A549 (cell line): ENCODE measurements at regions not wholly inside any gene's neighbourhood (a gene's known extent, or its start where the extent isn't known, plus 50 kb on each side); places are given as distances from the start of the nearest gene placed in this dataset.

Source experiments
- ATAC-seq, 2 experiments: fragments of 200-7000 bp in 1 of 2; fragments of >200 bp in 1 of 2; cut with Nextera tagmentation in 1 of 2; cut with Tn5 transposase in 1 of 2; 3 replicates each; pipeline versions ENCODE4 v1.8.0 to v1.9.1; 2018 to 2020; ENCODE audit warnings: mild to moderate bottlenecking in 1 of 2, moderate library complexity in 1 of 2
- CTCF ChIA-PET: fragments of 300-600 bp; sonication (Branson Sonifier 250); formaldehyde crosslinking; extraction: SDS; loops from one replicate; lab custom pipeline; 2021; ENCODE audit warnings: antibody characterized with exemption, inconsistent platforms; lab: Yijun Ruan, JAX
- POLR2A ChIA-PET: fragments of 350-600 bp; formaldehyde crosslinking; extraction: SDS; loops from one replicate; lab custom pipeline; 2021; ENCODE audit warnings: antibody characterized with exemption, inconsistent platforms; lab: Yijun Ruan, JAX
- DNase-seq, 2 experiments: peaks; one replicate each; pipeline versions ENCODE4 v3.0.0 to v3.0.0-alpha.2; 2011 to 2016; ENCODE audit warnings: low read depth in 1 of 2, low spot score in 1 of 2
- FAIRE-seq: peaks from 2 replicates; lab custom pipeline; 2011; peaks lifted over from hg19 to GRCh38; lab: Jason Lieb, UNC
- H3K27ac ChIP-seq, 2 experiments: fragments of >200 bp; sonication (Bioruptor Twin); formaldehyde crosslinking; 3 replicates each; pipeline ENCODE4 v1.5.1; 2016 to 2017
- H3K4me1 ChIP-seq: fragments of >200 bp; sonication (Bioruptor Twin); formaldehyde crosslinking; 3 replicates; pipeline ENCODE4 v1.6.1; 2016
- H3K4me2 ChIP-seq: fragments of >200 bp; sonication (Bioruptor Twin); formaldehyde crosslinking; 3 replicates; pipeline ENCODE4 v1.6.1; 2016
- H3K4me3 ChIP-seq: fragments of >200 bp; sonication (Bioruptor Twin); formaldehyde crosslinking; 3 replicates; pipeline ENCODE4 v1.5.1; 2016
- H3K9me3 ChIP-seq: fragments of >200 bp; sonication (Bioruptor Twin); formaldehyde crosslinking; 3 replicates; pipeline ENCODE4 v1.6.1; 2016
- ATOH8 ChIP-seq: fragments of 250-450 bp; sonication (Bioruptor Pico); IDR thresholded peaks from 2 replicates; pipeline ENCODE4 v1.5.0; 2020; ENCODE audit warnings: low read depth, mild to moderate bottlenecking, moderate library complexity
- CBX8 ChIP-seq: fragments of 200-600 bp; sonication (generic); IDR thresholded peaks from 2 replicates; pipeline ENCODE4 v1.6.1; 2016
- CHD2 ChIP-seq: fragments of 150-350 bp; IDR thresholded peaks from 2 replicates; pipeline ENCODE4 v1.6.1; 2014; ENCODE audit warnings: low read length; ENCODE audit not compliant: partially characterized antibody
- E2F6 ChIP-seq: IDR thresholded peaks from 2 replicates; pipeline ENCODE4 v1.6.1; 2012; ENCODE audit warnings: low read depth, borderline replicate concordance
- EHF ChIP-seq: fragments of 250-450 bp; sonication (Bioruptor Pico); IDR thresholded peaks from 2 replicates; pipeline ENCODE4 v1.5.0; 2020; ENCODE audit warnings: mild to moderate bottlenecking
- EHMT2 ChIP-seq: fragments of 200-600 bp; sonication (generic); IDR thresholded peaks from 2 replicates; pipeline ENCODE4 v1.6.1; 2016; ENCODE audit warnings: antibody characterized with exemption, low read depth, mild to moderate bottlenecking, moderate library complexity
- ELK1 ChIP-seq: fragments of 150-350 bp; IDR thresholded peaks from 2 replicates; pipeline ENCODE4 v1.6.1; 2014; ENCODE audit warnings: low read depth, mild to moderate bottlenecking, low read length
- EP300 ChIP-seq, 2 experiments: fragments of >200 bp; sonication (Bioruptor Twin); formaldehyde crosslinking; IDR thresholded peaks; 2 replicates in 1 of 2; 3 replicates in 1 of 2; pipeline ENCODE4 v1.6.1; 2016 to 2017
- ESRRA ChIP-seq: fragments of 150-350 bp; IDR thresholded peaks from 2 replicates; pipeline ENCODE4 v1.6.1; 2014; ENCODE audit warnings: mild to moderate bottlenecking, low read length, borderline replicate concordance
- FOSL2 ChIP-seq, 2 experiments: fragments of 450-650 bp in 1 of 2; fragments of >200 bp in 1 of 2; sonication (Bioruptor Twin) in 1 of 2; formaldehyde crosslinking; IDR thresholded peaks; 2 replicates each; pipeline versions ENCODE4 v1.5.0 to v1.6.1; 2016 to 2020; ENCODE audit warnings: mild to moderate bottlenecking in 1 of 2, moderate library complexity in 1 of 2
- HDAC2 ChIP-seq: fragments of 200-600 bp; sonication (generic); IDR thresholded peaks from 2 replicates; pipeline ENCODE4 v1.6.1; 2016
- HES2 ChIP-seq: fragments of >200 bp; sonication (Bioruptor Twin); formaldehyde crosslinking; IDR thresholded peaks from 2 replicates; pipeline ENCODE4 v1.6.1; 2016
- HOXB13 ChIP-seq: fragments of 250-450 bp; sonication (Bioruptor Pico); IDR thresholded peaks from 2 replicates; pipeline ENCODE4 v1.5.0; 2020; ENCODE audit warnings: low read depth, mild to moderate bottlenecking, moderate library complexity
- JUNB ChIP-seq: fragments of >200 bp; sonication (Bioruptor Twin); formaldehyde crosslinking; IDR thresholded peaks from 2 replicates; pipeline ENCODE4 v1.6.1; 2016
- MAZ ChIP-seq: fragments of 150-350 bp; IDR thresholded peaks from 2 replicates; pipeline ENCODE4 v1.6.1; 2014; ENCODE audit warnings: antibody characterized with exemption, low read depth, low read length, borderline replicate concordance
- NFE2L2 ChIP-seq: fragments of 150-350 bp; conservative IDR thresholded peaks from 2 replicates; pipeline ENCODE4 v1.6.1; 2014; ENCODE audit warnings: low read length
- PHF8 ChIP-seq: fragments of 200-600 bp; sonication (generic); IDR thresholded peaks from 2 replicates; pipeline ENCODE4 v1.6.1; 2016; ENCODE audit warnings: low read depth, mild to moderate bottlenecking, antibody characterized with exemption, moderate library complexity, borderline replicate concordance
- POLR2A ChIP-seq: IDR thresholded peaks from 2 replicates; pipeline ENCODE4 v1.6.1; 2012; ENCODE audit warnings: mild to moderate bottlenecking, low read length
- RCOR1 ChIP-seq: fragments of 150-350 bp; IDR thresholded peaks from 2 replicates; pipeline ENCODE4 v1.6.1; 2014; ENCODE audit warnings: antibody characterized with exemption, low read length, low read depth
- REST ChIP-seq: fragments of 200-600 bp; sonication (generic); IDR thresholded peaks from 2 replicates; pipeline ENCODE4 v1.6.1; 2016; ENCODE audit warnings: antibody characterized with exemption, mild to moderate bottlenecking, moderate library complexity
- RFX5 ChIP-seq: fragments of 450-650 bp; IDR thresholded peaks from 2 replicates; pipeline ENCODE4 v1.7.1; 2014; ENCODE audit warnings: antibody characterized with exemption, mild to moderate bottlenecking, moderate library complexity
- USF2 ChIP-seq: fragments of 450-650 bp; IDR thresholded peaks from 2 replicates; pipeline ENCODE4 v1.6.1; 2014; ENCODE audit warnings: antibody characterized with exemption
- ZC3H11A ChIP-seq: fragments of 450-650 bp; IDR thresholded peaks from 2 replicates; pipeline ENCODE4 v1.6.1; 2014; ENCODE audit warnings: antibody characterized with exemption, mild to moderate bottlenecking
- ZNF302 ChIP-seq: fragments of 250-450 bp; sonication (Bioruptor Pico); IDR thresholded peaks from 2 replicates; pipeline ENCODE4 v1.9.0; 2021; ENCODE audit warnings: inconsistent platforms, mild to moderate bottlenecking, moderate library complexity
- WGBS: methylation state at CpG from one replicate; pipeline ENCODE4 v1.1.6; 2017; ENCODE audit errors: missing lambda C conversion rate; 5-methylcytosine and 5-hydroxymethylcytosine counted together

GRCh38 chr9:108193026-108193710 lies 662.6 kb downstream of the ACTL7B start:
- POLR2A ChIA-PET, result no interaction called here
- FAIRE-seq (no peak), DNase-seq (no peak), ATAC-seq (no peak)
- no peak overlapping the region for H3K4me2 ChIP-seq
- 81% methylated on average over 8 of the region's 8 CpGs for WGBS
- TF ChIP-seq POLR2A (no peak), ELK1 (no peak), EHF (no peak), CBX8 (no peak), FOSL2 (IDR thresholded peaks at IDR 0.05) (no peak), FOSL2 (CRISPR knock-in tag; IDR thresholded peaks at IDR 0.05) (no peak), JUNB (no peak), ESRRA (no peak), EHMT2 (no peak), RFX5 (no peak), USF2 (no peak), EP300 (IDR thresholded peaks at IDR 0.05) (no peak), HOXB13 (CRISPR knock-in tag) (no peak)
- no peak overlapping the region for H3K4me3 ChIP-seq
- peaks cover 8% of the 10 kb centered on the region; the same call in 2 of the 3 replicates for H3K4me1 ChIP-seq
- H3K27ac ChIP-seq, result no peak overlapping the region
- no peaks in the 10 kb centered on the region for H3K9me3 ChIP-seq
- CTCF ChIA-PET, result no interaction called here

GRCh38 chr9:108191065-108191464 lies 664.7 kb downstream of the ACTL7B start:
- no peak for DNase-seq
- TF ChIP-seq CHD2, result no peak
- TF ChIP-seq MAZ, result no peak
- no peak for TF ChIP-seq ZNF302
- no peak for TF ChIP-seq E2F6
- TF ChIP-seq PHF8, result no peak
- no peak for TF ChIP-seq ATOH8 (CRISPR knock-in tag)
- no peak for TF ChIP-seq HOXB13 (CRISPR knock-in tag)
- no peak for TF ChIP-seq RCOR1
- TF ChIP-seq REST, result no peak
- TF ChIP-seq NFE2L2, result no peak
- no peak for TF ChIP-seq HDAC2
- TF ChIP-seq EHMT2, result no peak
- TF ChIP-seq ZC3H11A, result no peak
- no peak for TF ChIP-seq HES2
- no peak for TF ChIP-seq POLR2A
- no peak for TF ChIP-seq ESRRA
- TF ChIP-seq, all 56 proteins: peak for 0
- Histone ChIP-seq H3K27ac (no peak overlapping the region), H3K4me1 (peaks cover 8% of the 10 kb centered on the region; the same call in 2 of the 3 replicates), H3K9me3 (no peaks in the 10 kb centered on the region), H3K4me3 (no peak overlapping the region), H3K4me2 (no peak overlapping the region)
- ChIA-PET CTCF (interaction anchor here (1.2 kb wide), 1 partner anchor 110 kb away, joined by 3 read pairs; no protein-coding TSS in a partner anchor), POLR2A (no interaction called here)
- WGBS, result 77% methylated on average over 4 of the region's 4 CpGs
- ATAC-seq (no peak), FAIRE-seq (no peak)
